Activated T-helper 2 cell treated with anti-CD3 and anti-CD28 coated beads, Interferon-gamma antibody, Interleukin-2, Interleukin-4, amounts not matched to agents 10 μg/mL and 5 μg/mL and 100 μg/mL, durations not matched to agents 14 hours and 24 hours and 36 hours (primary cell): ENCODE measurements at regions not wholly inside any gene's neighbourhood (a gene's known extent, or its start where the extent isn't known, plus 50 kb on each side); places are given as distances from the start of the nearest gene placed in this dataset.
"Not testable (repeated sequence)": the region's sequence is repeated elsewhere in the genome, so short reads cannot be mapped to it uniquely, and the experiment has no call there.

Source experiments
- DNase-seq: peaks from one replicate; pipeline ENCODE4 v3.0.0; 2021; ENCODE audit warnings: low spot score
- H3K27ac Mint-ChIP-seq: one replicate; pipeline ENCODE4 v1.8.0; 2021; ENCODE audit warnings: mixed read lengths
- H3K27me3 Mint-ChIP-seq: one replicate; pipeline ENCODE4 v1.8.0; 2021; ENCODE audit warnings: low read depth, mixed read lengths
- H3K36me3 Mint-ChIP-seq: one replicate; pipeline ENCODE4 v1.8.0; 2021; ENCODE audit warnings: low read depth, mixed read lengths
- H3K4me1 Mint-ChIP-seq: one replicate; pipeline ENCODE4 v1.8.0; 2021; ENCODE audit warnings: low read depth, mixed read lengths
- H3K4me3 Mint-ChIP-seq: one replicate; pipeline ENCODE4 v1.8.0; 2021; ENCODE audit warnings: low read depth, mild to moderate bottlenecking, moderate library complexity, mixed read lengths
- H3K9me3 Mint-ChIP-seq: one replicate; pipeline ENCODE4 v1.8.0; 2021; ENCODE audit warnings: mixed read lengths
- intact Hi-C: fragments of 100-400 bp; cut with micrococcal nuclease; formaldehyde crosslinking; loops from one replicate; pipeline ENCODE4 v1.15.1; 2023

GRCh38 chr13:54387625-54388024, 1359.0 kb downstream of the OLFM4 start:
- Mint-ChIP-seq H3K4me1 (no peaks in the 10 kb centered on the region), H3K4me3 (no peak overlapping the region), H3K9me3 (peaks cover 47% of the 10 kb centered on the region), H3K27ac (no peak overlapping the region), H3K27me3 (no peaks in the 10 kb centered on the region), H3K36me3 (no peaks in the 10 kb centered on the region)
- DNase-seq = no peak
- intact Hi-C loops = no loop called here

- H3K27me3 Mint-ChIP-seq = no peaks in the 10 kb centered on the region
- H3K4me1 Mint-ChIP-seq = no peaks in the 10 kb centered on the region
- peaks cover 56% of the 10 kb centered on the region for H3K9me3 Mint-ChIP-seq
- H3K27ac Mint-ChIP-seq = no peak overlapping the region
- no peak for DNase-seq
- intact Hi-C loops = no loop called here
- no peak overlapping the region for H3K4me3 Mint-ChIP-seq
- no peaks in the 10 kb centered on the region for H3K36me3 Mint-ChIP-seq
Observed at GRCh38 chr13:54390841-54391240, 1362.2 kb downstream of the OLFM4 start.

- intact Hi-C loops = no loop called here
- Mint-ChIP-seq H3K4me3 (no peak overlapping the region), H3K4me1 (no peaks in the 10 kb centered on the region), H3K27me3 (no peaks in the 10 kb centered on the region), H3K27ac (no peak overlapping the region), H3K9me3 (peaks cover 44% of the 10 kb centered on the region), H3K36me3 (no peaks in the 10 kb centered on the region)
- no peak for DNase-seq
Observed at GRCh38 chr13:54394085-54394700, 1365.6 kb downstream of the OLFM4 start.

- H3K27ac Mint-ChIP-seq = no peak overlapping the region
- H3K36me3 Mint-ChIP-seq = no peaks in the 10 kb centered on the region
- no peak overlapping the region for H3K4me3 Mint-ChIP-seq
- no peak for DNase-seq
- intact Hi-C loops = no loop called here
- no peaks in the 10 kb centered on the region for H3K4me1 Mint-ChIP-seq
- H3K27me3 Mint-ChIP-seq = no peaks in the 10 kb centered on the region
- peaks cover 47% of the 10 kb centered on the region for H3K9me3 Mint-ChIP-seq
Observed at GRCh38 chr13:54394908-54395307, 1366.3 kb downstream of the OLFM4 start.

- Mint-ChIP-seq H3K4me3 (no peak overlapping the region), H3K36me3 (no peaks in the 10 kb centered on the region), H3K27ac (no peak overlapping the region), H3K27me3 (no peaks in the 10 kb centered on the region), H3K9me3 (peaks cover 45% of the 10 kb centered on the region), H3K4me1 (no peaks in the 10 kb centered on the region)
- DNase-seq = no peak
- intact Hi-C loops = no loop called here
Observed at GRCh38 chr13:54402495-54402894, 1373.9 kb downstream of the OLFM4 start.

GRCh38 chr13:54415753-54416366, 1387.2 kb downstream of the OLFM4 start:
- Mint-ChIP-seq H3K27me3 (no peaks in the 10 kb centered on the region), H3K9me3 (peaks cover 43% of the 10 kb centered on the region), H3K4me1 (no peaks in the 10 kb centered on the region), H3K27ac (no peak overlapping the region), H3K36me3 (no peaks in the 10 kb centered on the region), H3K4me3 (no peak overlapping the region)
- DNase-seq = no peak
- intact Hi-C loops = no loop called here

- peaks cover 35% of the 10 kb centered on the region for H3K9me3 Mint-ChIP-seq
- intact Hi-C loops, H3K4me3 Mint-ChIP-seq, H3K36me3 Mint-ChIP-seq, H3K4me1 Mint-ChIP-seq, DNase-seq, H3K27ac Mint-ChIP-seq, H3K27me3 Mint-ChIP-seq: not testable (repeated sequence)
Observed at GRCh38 chr13:54422946-54423345, 1394.3 kb downstream of the OLFM4 start.

GRCh38 chr13:54424344-54424743, 1395.7 kb downstream of the OLFM4 start:
- Mint-ChIP-seq H3K27me3 (no peaks in the 10 kb centered on the region), H3K27ac (no peak overlapping the region), H3K9me3 (peaks cover 38% of the 10 kb centered on the region), H3K4me1 (no peaks in the 10 kb centered on the region), H3K36me3 (no peaks in the 10 kb centered on the region), H3K4me3 (no peak overlapping the region)
- no peak for DNase-seq
- intact Hi-C loops = no loop called here

- Mint-ChIP-seq H3K4me3 (no peak overlapping the region), H3K27me3 (no peaks in the 10 kb centered on the region), H3K4me1 (no peaks in the 10 kb centered on the region), H3K27ac (no peak overlapping the region), H3K36me3 (no peaks in the 10 kb centered on the region), H3K9me3 (peaks cover 44% of the 10 kb centered on the region)
- intact Hi-C loops = no loop called here
- DNase-seq = no peak
Observed at GRCh38 chr13:54433493-54434206, 1405.0 kb downstream of the OLFM4 start.

- intact Hi-C loops, H3K4me3 Mint-ChIP-seq, DNase-seq: not testable (repeated sequence)
Observed at GRCh38 chr13:54440853-54441400, 1412.3 kb downstream of the OLFM4 start.

GRCh38 chr13:54445453-54445852, 1416.8 kb downstream of the OLFM4 start:
- H3K4me3 Mint-ChIP-seq = no peak overlapping the region
- DNase-seq = no peak
- no peaks in the 10 kb centered on the region for H3K27me3 Mint-ChIP-seq
- no peaks in the 10 kb centered on the region for H3K36me3 Mint-ChIP-seq
- H3K27ac Mint-ChIP-seq = no peak overlapping the region
- no peaks in the 10 kb centered on the region for H3K4me1 Mint-ChIP-seq
- peaks cover 46% of the 10 kb centered on the region for H3K9me3 Mint-ChIP-seq
- intact Hi-C loops = no loop called here

More at GRCh38 chr13:54440853-54441400, 1412.3 kb downstream of the OLFM4 start:
- H3K36me3 Mint-ChIP-seq, H3K4me1 Mint-ChIP-seq, H3K27ac Mint-ChIP-seq, H3K27me3 Mint-ChIP-seq: not testable (repeated sequence)
- peaks cover 51% of the 10 kb centered on the region for H3K9me3 Mint-ChIP-seq

- peaks cover 50% of the 10 kb centered on the region for H3K9me3 Mint-ChIP-seq
- no peaks in the 10 kb centered on the region for H3K4me1 Mint-ChIP-seq
- no peaks in the 10 kb centered on the region for H3K27me3 Mint-ChIP-seq
- H3K36me3 Mint-ChIP-seq = no peaks in the 10 kb centered on the region
- H3K27ac Mint-ChIP-seq = no peak overlapping the region
- H3K4me3 Mint-ChIP-seq = no peak overlapping the region
- no peak for DNase-seq
- intact Hi-C loops = no loop called here
Observed at GRCh38 chr13:54445865-54446264, 1417.3 kb downstream of the OLFM4 start.

GRCh38 chr13:54449922-54450321, 1421.3 kb downstream of the OLFM4 start:
- Mint-ChIP-seq H3K27ac (no peak overlapping the region), H3K36me3 (no peaks in the 10 kb centered on the region), H3K4me1 (no peaks in the 10 kb centered on the region), H3K9me3 (peaks cover 53% of the 10 kb centered on the region), H3K4me3 (no peak overlapping the region), H3K27me3 (no peaks in the 10 kb centered on the region)
- intact Hi-C loops = no loop called here
- no peak for DNase-seq
